ENCODE measurements at regions not wholly inside any gene's neighbourhood (a gene's known extent, or its start where the extent isn't known, plus 50 kb on each side); places are given as distances from the start of the nearest gene placed in this dataset.

GRCh38 chr4:180557950-180558349 is 1685.3 kb upstream of the TENM3 start:
- Histone ChIP-seq H3K4me3 (ENCODE audit: insufficient read depth, low read depth, low read length) (no peak overlapping the region), H3K27me3 (ENCODE audit: control insufficient read depth, insufficient read depth, low read length) (no peaks in the 10 kb centered on the region), H3K36me3 (replicated peaks; ENCODE audit: control insufficient read depth, insufficient read depth, low read length) (no peaks in the 10 kb centered on the region)
- no peak for DNase-seq

- no peaks in the 10 kb centered on the region for H3K27me3 ChIP-seq (ENCODE audit: control insufficient read depth, insufficient read depth, low read length)
- peak; percentile 38 for DNase-seq
- H3K36me3 ChIP-seq (replicated peaks; ENCODE audit: control insufficient read depth, insufficient read depth, low read length) = no peaks in the 10 kb centered on the region
- H3K4me3 ChIP-seq (ENCODE audit: insufficient read depth, low read depth, low read length) = no peak overlapping the region
Measured at GRCh38 chr4:180558427-180558826, 1684.8 kb upstream of the TENM3 start.

- no peak for DNase-seq
- H3K27me3 ChIP-seq (ENCODE audit: control insufficient read depth, insufficient read depth, low read length) = no peaks in the 10 kb centered on the region
- H3K36me3 ChIP-seq (replicated peaks; ENCODE audit: control insufficient read depth, insufficient read depth, low read length) = no peaks in the 10 kb centered on the region
- no peak overlapping the region for H3K4me3 ChIP-seq (ENCODE audit: insufficient read depth, low read depth, low read length)
Measured at GRCh38 chr4:180560896-180561295, 1682.3 kb upstream of the TENM3 start.

GRCh38 chr4:180564026-180564425 is 1679.2 kb upstream of the TENM3 start:
- Histone ChIP-seq H3K36me3 (replicated peaks; ENCODE audit: control insufficient read depth, insufficient read depth, low read length) (no peaks in the 10 kb centered on the region), H3K4me3 (ENCODE audit: insufficient read depth, low read depth, low read length) (no peak overlapping the region), H3K27me3 (ENCODE audit: control insufficient read depth, insufficient read depth, low read length) (no peaks in the 10 kb centered on the region)
- no peak for DNase-seq

- no peak for DNase-seq
- H3K27me3 ChIP-seq (ENCODE audit: control insufficient read depth, insufficient read depth, low read length) = no peaks in the 10 kb centered on the region
- no peak overlapping the region for H3K4me3 ChIP-seq (ENCODE audit: insufficient read depth, low read depth, low read length)
- no peaks in the 10 kb centered on the region for H3K36me3 ChIP-seq (replicated peaks; ENCODE audit: control insufficient read depth, insufficient read depth, low read length)
Measured at GRCh38 chr4:180564448-180564847, 1678.8 kb upstream of the TENM3 start.

- no peak for DNase-seq
- H3K4me3 ChIP-seq (ENCODE audit: insufficient read depth, low read depth, low read length) = no peak overlapping the region
- H3K36me3 ChIP-seq (replicated peaks; ENCODE audit: control insufficient read depth, insufficient read depth, low read length) = no peaks in the 10 kb centered on the region
- no peaks in the 10 kb centered on the region for H3K27me3 ChIP-seq (ENCODE audit: control insufficient read depth, insufficient read depth, low read length)
Measured at GRCh38 chr4:180565856-180566431, 1677.3 kb upstream of the TENM3 start.

GRCh38 chr4:180566492-180566891 is 1676.7 kb upstream of the TENM3 start:
- Histone ChIP-seq H3K4me3 (ENCODE audit: insufficient read depth, low read depth, low read length) (no peak overlapping the region), H3K27me3 (ENCODE audit: control insufficient read depth, insufficient read depth, low read length) (no peaks in the 10 kb centered on the region), H3K36me3 (replicated peaks; ENCODE audit: control insufficient read depth, insufficient read depth, low read length) (no peaks in the 10 kb centered on the region)
- DNase-seq = no peak

GRCh38 chr4:180567080-180567479 is 1676.1 kb upstream of the TENM3 start:
- Histone ChIP-seq H3K36me3 (replicated peaks; ENCODE audit: control insufficient read depth, insufficient read depth, low read length) (no peaks in the 10 kb centered on the region), H3K4me3 (ENCODE audit: insufficient read depth, low read depth, low read length) (no peak overlapping the region), H3K27me3 (ENCODE audit: control insufficient read depth, insufficient read depth, low read length) (no peaks in the 10 kb centered on the region)
- no peak for DNase-seq

GRCh38 chr4:180571516-180572055 is 1671.6 kb upstream of the TENM3 start:
- no peaks in the 10 kb centered on the region for H3K36me3 ChIP-seq (replicated peaks; ENCODE audit: control insufficient read depth, insufficient read depth, low read length)
- no peaks in the 10 kb centered on the region for H3K27me3 ChIP-seq (ENCODE audit: control insufficient read depth, insufficient read depth, low read length)
- no peak for DNase-seq
- no peak overlapping the region for H3K4me3 ChIP-seq (ENCODE audit: insufficient read depth, low read depth, low read length)

- Histone ChIP-seq H3K27me3 (ENCODE audit: control insufficient read depth, insufficient read depth, low read length) (no peaks in the 10 kb centered on the region), H3K4me3 (ENCODE audit: insufficient read depth, low read depth, low read length) (no peak overlapping the region), H3K36me3 (replicated peaks; ENCODE audit: control insufficient read depth, insufficient read depth, low read length) (no peaks in the 10 kb centered on the region)
- DNase-seq = no peak
Measured at GRCh38 chr4:180578175-180578574, 1665.0 kb upstream of the TENM3 start.

- no peaks in the 10 kb centered on the region for H3K36me3 ChIP-seq (replicated peaks; ENCODE audit: control insufficient read depth, insufficient read depth, low read length)
- no peak for DNase-seq
- no peaks in the 10 kb centered on the region for H3K27me3 ChIP-seq (ENCODE audit: control insufficient read depth, insufficient read depth, low read length)
- H3K4me3 ChIP-seq (ENCODE audit: insufficient read depth, low read depth, low read length) = no peak overlapping the region
Measured at GRCh38 chr4:180581061-180581460, 1662.1 kb upstream of the TENM3 start.

- DNase-seq = peak; percentile 50
Measured at GRCh38 chr4:180587379-180587778, 1655.8 kb upstream of the TENM3 start.

GRCh38 chr4:180589575-180589974 is 1653.6 kb upstream of the TENM3 start:
- Histone ChIP-seq H3K27me3 (ENCODE audit: control insufficient read depth, insufficient read depth, low read length) (no peaks in the 10 kb centered on the region), H3K36me3 (replicated peaks; ENCODE audit: control insufficient read depth, insufficient read depth, low read length) (no peaks in the 10 kb centered on the region), H3K4me3 (ENCODE audit: insufficient read depth, low read depth, low read length) (no peak overlapping the region)
- peak; percentile 37 for DNase-seq

More at GRCh38 chr4:180587379-180587778, 1655.8 kb upstream of the TENM3 start:
- Histone ChIP-seq H3K36me3 (replicated peaks; ENCODE audit: control insufficient read depth, insufficient read depth, low read length) (no peaks in the 10 kb centered on the region), H3K4me3 (ENCODE audit: insufficient read depth, low read depth, low read length) (no peak overlapping the region), H3K27me3 (ENCODE audit: control insufficient read depth, insufficient read depth, low read length) (no peaks in the 10 kb centered on the region)

GRCh38 chr4:180596888-180597483 is 1646.2 kb upstream of the TENM3 start:
- no peaks in the 10 kb centered on the region for H3K27me3 ChIP-seq (ENCODE audit: control insufficient read depth, insufficient read depth, low read length)
- no peak for DNase-seq
- no peaks in the 10 kb centered on the region for H3K36me3 ChIP-seq (replicated peaks; ENCODE audit: control insufficient read depth, insufficient read depth, low read length)

GRCh38 chr4:180598281-180598680 is 1644.9 kb upstream of the TENM3 start:
- DNase-seq = no peak
- no peaks in the 10 kb centered on the region for H3K27me3 ChIP-seq (ENCODE audit: control insufficient read depth, insufficient read depth, low read length)
- H3K36me3 ChIP-seq (replicated peaks; ENCODE audit: control insufficient read depth, insufficient read depth, low read length) = no peaks in the 10 kb centered on the region
- no peak overlapping the region for H3K4me3 ChIP-seq (ENCODE audit: insufficient read depth, low read depth, low read length)

More at GRCh38 chr4:180596888-180597483, 1646.2 kb upstream of the TENM3 start:
- no peak overlapping the region for H3K4me3 ChIP-seq (ENCODE audit: insufficient read depth, low read depth, low read length)

Measured in H7 (cell line).